DMS53 (cell line): ENCODE measurements at regions not wholly inside any gene's neighbourhood (a gene's known extent, or its start where the extent isn't known, plus 50 kb on each side); places are given as distances from the start of the nearest gene placed in this dataset.

ENCODE experiments used
- DNase-seq: peaks from one replicate; lab custom pipeline; 2025; lab: John Stamatoyannopoulos, UW

GRCh38 chr12:3367750-3368444 is 123.1 kb upstream of the PRMT8 start:
- DNase-seq = no peak

- peak; percentile 100 for DNase-seq
Observed at GRCh38 chr12:3371018-3371417, 120.0 kb upstream of the PRMT8 start.

DNA sequence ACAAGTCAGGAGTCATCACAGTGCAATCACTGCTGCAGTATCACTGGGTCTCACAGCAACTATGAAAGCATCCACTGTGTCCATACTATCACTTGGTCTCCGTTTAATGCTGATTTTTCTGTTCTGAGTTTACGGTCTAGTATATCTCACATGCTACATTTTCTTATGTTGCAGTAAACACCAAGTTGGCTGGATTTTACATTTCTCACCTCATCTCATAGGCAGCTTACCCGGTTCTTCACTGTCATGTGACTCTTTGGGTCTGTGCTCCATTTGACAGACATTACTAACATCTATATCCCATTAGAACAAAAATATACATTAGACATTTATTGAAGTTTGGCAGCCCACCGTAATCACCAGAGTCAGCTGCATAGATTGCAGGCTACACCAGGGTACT is 115.7 kb upstream of the PRMT8 start:
- DNase-seq = no peak

DNA sequence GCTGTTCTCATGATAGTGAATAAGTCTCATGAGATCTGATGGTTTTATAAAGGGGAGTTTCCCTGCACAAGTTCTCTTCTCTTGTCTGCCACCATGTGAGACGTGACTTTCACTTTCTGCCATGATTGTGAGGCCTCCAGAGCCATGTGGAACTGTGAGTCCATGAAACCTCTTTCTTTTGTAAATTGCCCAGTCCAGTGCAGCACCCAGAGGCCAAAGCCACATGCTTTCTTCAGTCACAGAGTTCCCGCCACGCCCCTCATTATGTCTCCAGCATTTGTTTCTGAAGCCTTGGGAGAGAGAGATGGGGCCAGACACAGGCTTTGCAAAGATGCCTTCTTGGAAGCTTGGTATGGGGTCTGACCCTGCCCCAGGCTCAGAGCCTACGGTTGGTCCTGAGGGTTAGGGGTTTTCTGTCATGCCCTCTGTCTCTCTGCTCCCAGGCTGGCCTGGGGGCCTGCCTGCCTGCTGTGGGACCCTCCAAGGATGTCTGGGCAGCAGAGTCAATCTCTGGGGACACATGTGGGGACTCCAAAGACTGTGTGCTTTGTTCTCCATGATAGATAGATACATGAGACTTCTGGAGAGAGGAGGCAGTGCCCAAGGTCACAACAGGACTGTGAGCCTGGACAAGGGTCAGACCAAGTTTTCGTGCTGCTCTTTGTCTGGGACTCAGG is 114.1 kb upstream of the PRMT8 start:
- no peak for DNase-seq

DNA sequence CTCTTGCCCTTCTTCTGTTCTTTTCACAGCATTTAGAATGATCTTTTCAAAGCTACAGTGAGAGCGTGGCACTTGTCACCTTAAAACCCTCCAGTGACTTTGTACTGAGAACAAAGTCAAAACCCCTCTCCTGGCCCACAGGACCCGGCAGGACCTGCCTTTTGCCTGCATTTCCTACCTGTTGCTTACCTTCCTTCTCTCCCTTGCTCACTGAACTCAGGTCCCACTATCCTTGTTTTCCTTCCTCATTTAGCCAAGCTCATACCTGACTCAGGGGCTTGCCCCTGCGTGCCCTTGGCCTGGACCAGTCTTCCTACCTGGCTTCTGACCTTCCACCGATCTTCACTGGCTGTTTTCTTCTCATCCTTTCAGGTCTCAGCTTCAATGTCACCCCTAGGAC is 112.3 kb upstream of the PRMT8 start:
- DNase-seq = no peak

DNA sequence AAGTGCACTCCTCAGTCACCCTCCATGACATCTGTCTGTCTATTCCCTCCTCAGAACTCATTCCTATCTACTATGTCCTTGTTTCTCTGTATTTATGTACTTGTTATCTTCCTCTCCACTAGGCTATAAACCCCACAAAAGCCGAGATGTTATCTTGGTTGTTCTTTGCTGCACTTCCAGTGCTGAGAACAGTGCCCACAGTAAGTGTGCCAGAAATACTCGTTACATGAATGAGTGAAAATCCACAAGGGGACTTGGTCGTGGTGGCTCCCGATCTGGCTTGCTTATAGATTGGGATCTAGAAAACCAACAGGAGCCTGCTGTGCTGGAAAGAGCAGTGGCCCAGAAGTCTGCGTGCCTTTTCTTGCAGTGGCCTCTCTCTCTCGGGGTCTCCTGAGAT is 111.9 kb upstream of the PRMT8 start:
- DNase-seq = no peak

DNA sequence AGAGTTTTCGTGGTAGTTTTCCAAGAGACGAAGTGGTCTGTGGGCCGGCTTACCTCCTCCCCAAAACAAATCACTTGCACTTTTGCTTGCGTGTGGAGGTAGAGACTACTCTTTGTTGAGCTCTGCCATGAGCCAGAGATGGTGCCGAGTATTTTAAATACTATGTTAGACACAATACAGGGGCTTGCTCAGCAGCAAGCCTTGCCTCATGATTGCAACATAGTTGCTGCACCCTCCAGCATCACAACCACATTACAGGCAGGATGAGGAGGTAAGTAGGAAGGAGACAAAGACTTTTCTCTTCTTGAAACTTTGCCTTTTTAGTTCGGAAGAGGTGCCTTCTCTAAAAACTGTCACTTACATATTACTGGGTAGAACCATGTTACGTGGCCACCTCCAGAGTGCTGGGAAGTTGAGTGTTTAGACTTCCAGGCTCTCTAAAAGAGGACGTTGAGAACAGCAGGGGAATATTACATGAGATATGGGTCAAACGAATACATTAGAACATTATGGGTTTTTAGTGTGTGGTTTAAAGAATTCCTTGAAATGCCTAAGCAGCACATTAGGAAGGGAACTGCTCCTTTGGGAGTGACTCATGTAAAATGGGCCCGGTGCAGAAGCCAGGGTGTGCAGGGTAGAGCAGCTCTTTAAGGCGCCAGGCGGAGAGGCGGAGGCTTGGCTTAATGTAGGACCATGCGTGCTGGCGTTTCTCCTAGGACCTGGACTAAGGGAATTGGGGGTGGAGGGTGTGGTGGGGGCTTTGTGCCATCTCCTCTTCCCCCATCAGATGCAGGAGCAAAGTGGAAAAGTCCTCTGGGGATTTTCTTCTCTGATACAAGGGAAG is 110.6 kb upstream of the PRMT8 start:
- DNase-seq = no peak

DNA sequence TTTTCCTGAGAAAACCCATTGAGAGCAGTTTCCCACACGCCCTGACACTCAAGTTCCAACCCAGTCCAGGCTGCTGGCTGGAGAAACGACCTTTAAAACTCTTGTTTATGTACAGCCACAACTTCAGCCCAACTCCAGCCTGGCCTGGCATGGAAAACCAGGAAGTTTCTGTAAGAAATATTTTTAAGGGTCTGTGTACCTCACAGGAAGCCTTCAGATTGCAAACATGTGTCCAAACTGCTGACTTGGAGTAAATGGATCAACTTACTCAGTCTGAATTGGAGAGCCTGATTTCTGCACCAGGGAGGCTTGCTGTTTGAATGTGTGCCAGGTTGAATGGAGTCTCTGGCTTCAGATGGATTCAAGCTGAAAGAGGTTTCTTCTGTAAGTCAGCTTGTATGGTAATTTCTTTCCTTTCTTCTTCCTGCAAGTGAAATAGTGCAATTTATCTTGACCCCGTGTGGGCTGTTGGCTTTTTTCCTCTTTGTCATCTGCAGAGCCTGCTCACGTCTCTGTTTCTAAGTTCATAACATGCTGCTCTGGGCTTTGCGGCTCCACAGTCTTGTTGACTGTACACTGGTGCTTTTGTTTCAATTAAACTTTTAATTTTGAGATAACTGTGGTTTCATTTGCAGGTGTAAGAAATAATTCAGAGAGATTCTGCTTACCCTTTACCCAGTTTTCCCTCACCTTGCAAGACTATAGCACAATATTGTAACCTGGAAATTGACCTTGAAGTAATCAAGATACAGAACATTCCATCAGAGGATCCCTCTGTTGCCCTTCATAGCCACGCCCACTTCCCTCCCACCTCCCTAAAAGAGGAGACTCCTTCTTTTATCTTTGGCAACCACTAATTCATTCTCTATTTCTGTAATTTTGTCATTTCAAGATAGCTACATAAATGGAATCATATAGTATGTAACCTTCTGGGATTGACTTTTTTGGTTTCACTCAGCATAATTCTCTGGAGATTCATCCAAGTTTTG is 109.7 kb upstream of the PRMT8 start:
- DNase-seq = peak; percentile 77

DNA sequence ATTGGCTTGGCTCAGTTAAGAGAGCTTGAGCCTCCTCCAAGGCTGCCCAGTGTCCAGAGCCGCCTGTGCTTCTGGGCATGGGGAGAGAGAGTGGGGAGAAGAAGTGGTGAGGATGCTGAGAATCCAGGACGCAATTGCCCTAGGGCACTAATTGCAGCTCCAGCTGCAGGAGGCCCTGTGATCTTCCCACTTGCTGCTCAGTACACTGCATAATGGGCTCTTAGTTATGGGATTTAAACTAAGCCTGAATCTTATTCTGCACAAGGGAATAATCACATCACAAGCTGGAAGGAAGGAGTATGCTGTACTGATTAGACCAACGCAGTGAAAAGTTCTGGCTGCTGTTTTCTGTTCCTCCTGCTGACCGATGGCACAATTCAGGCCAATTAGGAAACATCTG is 101.0 kb upstream of the PRMT8 start:
- DNase-seq = no peak

DNA sequence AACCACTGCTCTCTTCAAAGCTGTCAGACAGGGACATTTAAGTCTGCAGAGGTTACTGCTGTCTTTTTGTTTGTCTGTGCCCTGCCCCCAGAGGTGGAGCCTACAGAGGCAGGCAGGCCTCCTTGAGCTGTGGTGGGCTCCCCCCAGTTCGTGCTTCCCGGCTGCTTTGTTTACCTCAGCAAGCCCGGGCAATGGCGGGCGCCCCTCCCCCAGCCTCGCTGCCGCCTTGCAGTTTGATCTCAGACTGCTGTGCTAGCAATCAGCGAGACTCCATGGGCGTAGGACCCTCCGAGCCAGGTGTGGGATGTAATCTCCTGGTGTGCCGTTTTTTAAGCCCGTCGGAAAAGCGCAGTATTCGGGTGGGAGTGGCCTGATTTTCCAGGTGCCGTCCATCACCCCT is 93.4 kb upstream of the PRMT8 start:
- DNase-seq = peak; percentile 92

DNA sequence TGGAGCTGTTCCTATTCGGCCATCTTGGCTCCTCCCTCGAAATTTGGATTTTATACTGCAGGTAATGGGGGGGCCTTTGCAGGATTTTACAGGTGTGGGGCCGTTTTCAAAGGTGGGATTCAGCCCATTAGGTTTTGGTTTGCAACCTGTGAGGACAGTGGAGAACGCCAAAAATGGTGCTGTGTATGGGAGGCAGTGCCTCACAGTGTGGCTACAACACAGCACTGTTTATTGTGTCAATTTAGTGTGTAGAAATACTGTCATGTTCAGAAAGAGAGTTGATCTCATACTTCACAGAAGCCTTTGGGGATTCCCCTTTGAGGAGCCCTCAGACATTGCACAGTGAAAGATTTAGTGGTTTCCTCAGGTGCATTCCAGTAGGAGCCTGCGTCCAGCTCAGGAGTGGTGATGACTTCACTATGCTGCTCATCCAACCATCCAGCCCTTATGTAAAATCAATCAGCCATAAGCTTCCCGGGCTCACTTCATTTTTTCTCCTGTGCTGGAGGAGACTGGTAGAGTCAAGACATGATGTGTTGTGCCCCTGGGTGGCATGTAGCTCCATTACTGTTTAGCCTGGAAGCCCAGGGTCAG is 92.7 kb upstream of the PRMT8 start:
- DNase-seq = peak; percentile 98

GRCh38 chr12:3405821-3406220 is 85.2 kb upstream of the PRMT8 start:
- DNase-seq = peak; percentile 92

GRCh38 chr12:3407723-3408122 is 83.3 kb upstream of the PRMT8 start:
- no peak for DNase-seq

DNA sequence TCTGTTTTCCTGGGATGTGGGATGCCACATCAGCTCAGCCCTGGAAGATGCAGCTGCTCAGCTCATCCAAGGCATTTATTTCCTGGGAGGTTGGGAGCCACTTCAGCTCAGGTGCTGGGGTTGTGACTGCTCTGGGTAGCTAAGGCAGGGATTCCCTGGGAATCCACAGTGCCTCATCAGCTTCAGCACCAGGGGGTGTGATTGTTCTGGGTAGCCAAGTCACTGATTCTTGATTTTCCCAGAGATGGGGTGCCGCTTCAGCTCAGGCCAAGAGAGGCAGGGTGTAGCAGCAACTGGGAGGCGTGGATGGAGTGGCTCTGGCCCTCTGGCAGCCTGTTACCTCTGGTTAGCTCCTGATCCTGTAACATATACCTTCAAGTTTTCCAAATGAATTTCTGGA is 81.3 kb upstream of the PRMT8 start:
- no peak for DNase-seq

- DNase-seq = no peak
Observed at GRCh38 chr12:3416159-3416558, 74.8 kb upstream of the PRMT8 start.

GRCh38 chr12:3416670-3417069 is 74.3 kb upstream of the PRMT8 start:
- no peak for DNase-seq

GRCh38 chr12:3417113-3417512 is 73.9 kb upstream of the PRMT8 start:
- DNase-seq = no peak

GRCh38 chr12:3417937-3418462 is 73.0 kb upstream of the PRMT8 start:
- DNase-seq = peak; percentile 99

GRCh38 chr12:3418609-3419390 is 72.2 kb upstream of the PRMT8 start:
- DNase-seq = peak; percentile 100

DNA sequence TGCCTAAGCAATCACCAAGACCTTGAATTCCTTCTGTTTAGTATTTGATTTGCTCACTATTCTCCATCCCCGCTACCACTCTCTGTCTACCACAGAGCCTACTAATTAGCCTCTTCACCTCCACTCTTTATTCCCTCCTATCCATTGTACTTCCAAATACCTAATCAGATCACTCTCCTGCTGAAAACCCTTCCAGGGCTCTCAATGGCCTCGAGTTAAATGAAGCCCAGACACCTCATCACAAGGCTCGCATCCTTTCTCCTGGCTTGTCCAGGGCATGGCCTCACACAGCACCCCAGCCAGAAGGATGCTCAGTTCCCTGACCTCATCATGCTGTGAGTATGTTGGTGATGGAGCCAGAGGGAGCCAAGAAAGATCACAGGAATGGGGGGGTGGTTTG is 71.4 kb upstream of the PRMT8 start:
- peak; percentile 94 for DNase-seq
